Endodermal cell (in vitro differentiated cells): ENCODE measurements at regions not wholly inside any gene's neighbourhood (a gene's known extent, or its start where the extent isn't known, plus 50 kb on each side); places are given as distances from the start of the nearest gene placed in this dataset.

Source experiments
- DNase-seq: peaks from one replicate; pipeline ENCODE4 v3.0.0-alpha.2; 2017
- H3K27ac ChIP-seq: 2 replicates; pipeline ENCODE4 v1.5.1; 2013; ENCODE audit warnings: mild to moderate bottlenecking, low read depth, low read length, moderate library complexity
- H3K27me3 ChIP-seq: 2 replicates; pipeline ENCODE4 v1.6.1; 2013; ENCODE audit warnings: mild to moderate bottlenecking, low read length, moderate library complexity; ENCODE audit not compliant: insufficient read depth, control insufficient read depth, poor library complexity, severe bottlenecking
- H3K36me3 ChIP-seq: 2 replicates; pipeline ENCODE4 v1.7.0; 2013; ENCODE audit warnings: mild to moderate bottlenecking, low read length, moderate library complexity; ENCODE audit not compliant: control insufficient read depth, insufficient read depth
- H3K4me1 ChIP-seq: one replicate; pipeline ENCODE4 v1.7.0; 2013; ENCODE audit warnings: low read length; ENCODE audit not compliant: control insufficient read depth, insufficient read depth
- H3K4me3 ChIP-seq: 2 replicates; pipeline ENCODE4 v1.5.1; 2013; ENCODE audit warnings: mild to moderate bottlenecking, low read length, moderate library complexity
- H3K9ac ChIP-seq: 2 replicates; pipeline ENCODE4 v1.6.1; 2013; ENCODE audit warnings: mild to moderate bottlenecking, low read length, moderate library complexity; ENCODE audit not compliant: poor library complexity, severe bottlenecking; ENCODE audit errors: extremely low read depth
- H3K9me3 ChIP-seq: 2 replicates; pipeline ENCODE4 v1.6.1; 2013; ENCODE audit warnings: mild to moderate bottlenecking, low read length, moderate library complexity; ENCODE audit not compliant: control insufficient read depth
- H3K27ac Mint-ChIP-seq: 2 replicates; pipeline ENCODE4 v1.8.0; 2020; ENCODE audit warnings: mixed read lengths
- H3K27me3 Mint-ChIP-seq: 2 replicates; pipeline ENCODE4 v1.8.0; 2021; ENCODE audit warnings: mild to moderate bottlenecking, mixed read lengths; ENCODE audit not compliant: insufficient read depth
- H3K36me3 Mint-ChIP-seq: 2 replicates; pipeline ENCODE4 v1.8.0; 2020; ENCODE audit warnings: low read depth, mixed read lengths
- H3K4me1 Mint-ChIP-seq: 2 replicates; pipeline ENCODE4 v1.8.0; 2020; ENCODE audit warnings: mixed read lengths
- H3K4me3 Mint-ChIP-seq: 2 replicates; pipeline ENCODE4 v1.8.0; 2020; ENCODE audit warnings: mild to moderate bottlenecking, moderate library complexity, mixed read lengths
- H3K9me3 Mint-ChIP-seq: 2 replicates; pipeline ENCODE4 v1.8.0; 2020; ENCODE audit warnings: mild to moderate bottlenecking, mixed read lengths
- CTCF ChIP-seq: fragments of 200-600 bp; sonication (generic); conservative IDR thresholded peaks from 2 replicates; pipeline ENCODE4 v1.5.0; 2021; ENCODE audit warnings: antibody characterized with exemption, mild to moderate bottlenecking
- WGBS, 2 experiments: methylation state at CpG; one replicate each; pipeline versions ENCODE4 v1.1.5 to v1.1.7; 2013; ENCODE audit warnings: missing lambda C conversion rate in 2 of 2, mixed read lengths in 1 of 2; ENCODE audit not compliant: insufficient coverage in 1 of 2, insufficient read length in 1 of 2; 5-methylcytosine and 5-hydroxymethylcytosine counted together

GRCh38 chr11:33618351-33618710 is 82.3 kb downstream of the C11orf91 start:
- no peak for DNase-seq
- no peaks in the 10 kb centered on the region for H3K36me3 Mint-ChIP-seq
- Histone ChIP-seq H3K27ac (no peak overlapping the region), H3K9ac (no peak overlapping the region), H3K9me3 (no peaks in the 10 kb centered on the region), H3K4me1 (no peaks in the 10 kb centered on the region), H3K36me3 (no peaks in the 10 kb centered on the region), H3K4me3 (no peak overlapping the region), H3K27me3 (no peaks in the 10 kb centered on the region)
- H3K9me3 Mint-ChIP-seq: no peaks in the 10 kb centered on the region
- peaks cover 12% of the 10 kb centered on the region for H3K4me1 Mint-ChIP-seq
- 91 to 98% methylated on average over 9 to 10 of the region's 10 CpGs for WGBS, 2 experiments
- TF ChIP-seq CTCF: no peak
- H3K4me3 Mint-ChIP-seq: no peak overlapping the region
- no peak overlapping the region for H3K27ac Mint-ChIP-seq
- no peaks in the 10 kb centered on the region for H3K27me3 Mint-ChIP-seq

DNA sequence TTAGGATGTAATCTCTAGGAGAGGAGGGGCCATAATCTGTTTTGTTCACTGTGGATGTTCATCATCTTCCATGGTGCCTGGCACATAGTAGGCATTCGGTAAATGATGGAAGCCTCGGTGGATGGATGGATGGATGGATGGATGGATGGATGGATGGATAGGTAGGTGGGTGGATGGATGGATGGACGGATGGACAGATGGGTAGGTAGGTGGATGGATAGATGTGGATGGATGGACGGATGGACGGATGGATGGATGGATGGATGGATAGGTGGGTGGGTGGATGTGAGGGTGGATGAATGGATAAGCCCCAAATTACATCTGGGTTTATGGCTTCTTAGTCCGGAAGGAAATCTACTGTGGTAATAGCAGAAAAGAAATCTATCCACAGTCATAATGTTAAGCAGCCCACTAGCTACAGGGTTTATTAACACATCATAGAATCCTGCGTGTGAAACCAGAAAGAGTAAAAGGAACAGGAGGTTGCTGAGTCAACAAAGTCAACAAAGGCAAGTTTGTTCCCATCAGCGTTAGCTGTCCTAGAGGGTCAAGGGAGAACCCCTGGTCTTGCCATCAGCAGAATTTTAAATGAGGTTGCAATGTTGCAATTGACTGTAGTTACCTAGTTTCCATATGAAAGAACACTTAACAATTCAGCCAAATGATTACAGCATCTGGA is 82.8 kb downstream of the C11orf91 start:
- Histone ChIP-seq H3K4me1 (no peaks in the 10 kb centered on the region), H3K9me3 (no peaks in the 10 kb centered on the region), H3K9ac (no peak overlapping the region), H3K4me3 (no peak overlapping the region), H3K36me3 (no peaks in the 10 kb centered on the region), H3K27me3 (no peaks in the 10 kb centered on the region), H3K27ac (no peak overlapping the region)
- Mint-ChIP-seq H3K9me3 (no peaks in the 10 kb centered on the region), H3K4me3 (no peak overlapping the region), H3K36me3 (no peaks in the 10 kb centered on the region), H3K27ac (no peak overlapping the region), H3K4me1 (peaks cover 12% of the 10 kb centered on the region), H3K27me3 (no peaks in the 10 kb centered on the region)
- WGBS, 2 experiments: 87 to 97% methylated on average over 6 to 8 of the region's 8 CpGs
- no peak for TF ChIP-seq CTCF
- DNase-seq: no peak

DNA sequence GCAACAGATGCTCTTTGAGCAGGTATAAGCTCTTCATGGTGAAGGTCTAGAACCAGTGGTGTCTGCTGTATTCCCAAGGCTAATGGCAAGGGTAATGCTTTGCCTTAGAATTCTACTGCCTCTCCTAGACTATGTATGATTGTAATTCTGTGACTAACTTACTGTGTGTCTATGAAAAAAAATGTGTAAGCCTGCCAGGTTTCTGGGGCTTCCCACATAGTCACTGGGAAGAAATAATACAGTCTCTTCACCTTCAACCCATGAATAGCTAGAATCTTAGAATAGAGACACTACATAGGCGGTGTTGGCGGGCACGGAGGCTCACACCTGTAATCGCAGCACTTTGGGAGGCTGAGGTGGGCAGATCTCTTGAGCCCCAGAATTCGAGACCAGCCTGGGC is 84.1 kb downstream of the C11orf91 start:
- Mint-ChIP-seq H3K36me3 (no peaks in the 10 kb centered on the region), H3K4me1 (peaks cover 12% of the 10 kb centered on the region), H3K9me3 (no peaks in the 10 kb centered on the region), H3K4me3 (no peak overlapping the region), H3K27me3 (no peaks in the 10 kb centered on the region), H3K27ac (no peak overlapping the region)
- no peaks in the 10 kb centered on the region for H3K36me3 ChIP-seq
- no peak for TF ChIP-seq CTCF
- 88 to 94% methylated on average over 5 of the region's 5 CpGs for WGBS, 2 experiments
- no peak overlapping the region for H3K9ac ChIP-seq
- no peaks in the 10 kb centered on the region for H3K9me3 ChIP-seq
- H3K27me3 ChIP-seq: no peaks in the 10 kb centered on the region
- H3K27ac ChIP-seq: no peak overlapping the region
- no peak for DNase-seq
- H3K4me3 ChIP-seq: no peak overlapping the region
- no peaks in the 10 kb centered on the region for H3K4me1 ChIP-seq
